GM12875 (cell line): ENCODE measurements at regions not wholly inside any gene's neighbourhood (a gene's known extent, or its start where the extent isn't known, plus 50 kb on each side); places are given as distances from the start of the nearest gene placed in this dataset.

ENCODE experiments used
- H3K4me3 ChIP-seq: one replicate; pipeline ENCODE4 v1.5.1; 2011; ENCODE audit warnings: low read depth, low read length, control low read depth
- CTCF ChIP-seq: IDR thresholded peaks from 2 replicates; pipeline ENCODE4 v1.5.1; 2011; ENCODE audit warnings: low read depth, mild to moderate bottlenecking, control low read depth, inconsistent platforms, low read length, moderate library complexity, borderline replicate concordance; ENCODE audit not compliant: insufficient read depth

DNA sequence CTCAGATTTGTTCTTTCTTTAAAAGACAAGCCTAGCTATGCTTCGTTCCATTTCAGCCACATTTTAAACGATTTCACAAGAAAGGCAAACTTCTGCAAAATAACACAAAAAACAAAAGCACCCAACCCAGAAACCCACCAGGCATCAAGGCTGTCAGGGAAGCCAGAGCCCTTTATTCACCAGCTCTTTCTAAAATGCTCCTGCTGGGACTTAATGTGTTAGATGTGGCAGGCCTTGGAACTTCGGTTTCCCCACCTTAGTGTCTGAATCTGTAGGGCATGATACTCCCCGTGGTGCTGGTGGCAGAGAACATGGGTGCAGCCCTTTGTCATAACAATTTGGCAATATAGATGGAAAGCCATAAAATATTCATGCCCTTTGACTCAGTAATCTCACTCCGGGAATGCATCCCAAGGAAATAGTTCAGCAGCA lies 56.8 kb upstream of the LCTL start:
- no peak overlapping the region for H3K4me3 ChIP-seq
- TF ChIP-seq CTCF, result no peak

DNA sequence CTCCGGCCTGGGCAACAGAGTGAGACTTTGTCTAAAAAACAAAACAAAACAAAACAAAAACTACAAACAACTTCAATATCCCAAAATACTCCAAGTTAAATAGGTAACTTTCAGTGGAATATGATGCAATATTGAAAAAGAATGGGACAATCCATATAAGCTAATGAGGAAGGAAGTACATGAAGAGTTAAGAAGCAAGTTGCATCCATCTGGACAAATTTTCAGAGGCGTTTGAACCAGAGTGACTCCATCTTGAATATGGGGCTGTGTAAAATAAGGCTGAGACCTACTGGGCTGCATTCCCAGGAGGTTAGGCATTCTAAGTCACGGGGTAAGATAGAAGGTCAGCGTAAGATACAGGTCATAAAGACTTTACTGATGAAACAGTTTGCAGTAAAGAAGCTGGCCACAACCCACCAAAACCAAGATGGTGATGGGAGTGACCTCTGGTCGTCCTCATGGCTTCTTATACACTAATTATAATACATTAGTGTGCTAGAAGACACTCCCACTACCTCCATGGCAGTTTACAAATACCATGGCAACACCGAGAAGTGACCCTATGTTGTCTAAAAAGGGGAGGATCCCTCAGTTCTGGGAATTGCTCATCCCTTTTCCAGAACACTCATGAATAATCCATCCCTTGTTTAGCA lies 58.1 kb upstream of the LCTL start:
- no peak for TF ChIP-seq CTCF
- H3K4me3 ChIP-seq, result no peak overlapping the region

GRCh38 chr15:66625531-66625930 lies 59.7 kb upstream of the LCTL start:
- TF ChIP-seq CTCF, result no peak
- H3K4me3 ChIP-seq, result no peak overlapping the region

DNA sequence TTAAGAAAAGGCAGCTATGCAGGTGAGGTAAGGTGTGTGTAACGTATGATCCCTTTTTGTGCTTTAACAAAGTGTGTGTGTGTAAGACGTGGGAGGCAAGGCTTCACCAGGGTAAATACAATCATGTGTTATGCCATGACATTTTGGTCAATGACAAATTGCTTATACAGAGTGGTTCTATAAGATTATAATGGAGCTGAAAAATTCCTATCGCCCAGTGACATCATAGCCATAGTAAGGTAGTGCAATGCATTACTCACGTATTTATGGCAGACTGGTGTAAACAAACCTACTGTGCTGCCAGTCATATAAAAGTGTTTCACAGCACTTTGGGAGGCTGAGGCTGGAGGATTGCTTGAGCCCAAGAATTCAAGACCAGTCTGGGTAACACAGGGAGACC lies 60.2 kb upstream of the LCTL start:
- no peak overlapping the region for H3K4me3 ChIP-seq
- no peak for TF ChIP-seq CTCF

GRCh38 chr15:66628976-66629723 lies 63.4 kb upstream of the LCTL start:
- no peak overlapping the region for H3K4me3 ChIP-seq
- TF ChIP-seq CTCF, result no peak

DNA sequence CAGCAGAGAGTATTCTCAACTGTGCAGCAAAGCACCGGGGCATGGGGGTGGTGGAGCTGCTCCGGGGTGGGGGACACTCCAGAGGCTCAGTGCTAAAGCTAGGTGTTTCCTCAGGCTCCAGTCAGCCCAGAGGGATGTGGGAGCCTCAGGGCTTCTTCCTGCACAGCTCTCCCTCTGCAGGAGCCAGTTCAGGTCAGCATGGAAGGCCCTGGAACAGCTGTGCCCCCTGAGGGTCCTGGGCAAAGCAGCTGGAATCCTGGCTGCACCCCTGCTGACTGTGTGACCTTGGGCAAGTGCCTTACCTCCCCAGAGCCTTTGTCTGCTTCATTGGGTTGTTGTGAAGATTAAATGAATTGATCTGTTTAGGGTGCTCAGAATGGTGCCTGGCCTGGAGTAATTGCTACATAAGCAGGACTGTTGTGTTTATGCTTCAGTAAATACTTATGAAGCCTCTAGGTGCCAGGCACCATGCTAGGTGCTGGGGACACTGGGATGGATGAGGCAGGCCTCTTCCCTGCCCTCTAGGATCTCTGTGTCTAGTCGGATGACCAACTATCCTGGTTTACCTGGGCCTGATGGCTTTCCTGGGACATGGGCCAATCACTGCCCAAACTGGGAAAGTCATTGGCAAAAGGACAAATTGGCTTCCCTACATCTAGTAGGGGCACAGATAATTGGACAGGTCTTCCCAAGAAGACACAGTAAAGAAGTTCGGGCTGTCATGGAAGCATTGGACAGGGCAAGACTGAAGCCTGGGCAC lies 64.2 kb upstream of the LCTL start:
- H3K4me3 ChIP-seq, result no peak overlapping the region

More for the DNA sequence above, 64.2 kb upstream of the LCTL start:
- no peak for TF ChIP-seq CTCF
